T-helper 2 cell treated with Interferon-gamma antibody and Interleukin-4, amounts not matched to agents 100 ng/mL and 5 ng/mL, for 36 hours (primary cell): ENCODE measurements at regions not wholly inside any gene's neighbourhood (a gene's known extent, or its start where the extent isn't known, plus 50 kb on each side); places are given as distances from the start of the nearest gene placed in this dataset.

Experiments used
- intact Hi-C: fragments of 100-400 bp; cut with micrococcal nuclease; formaldehyde crosslinking; loops from one replicate; pipeline ENCODE4 v1.15.1; 2023

- intact Hi-C loops = no loop called here
Measured at GRCh38 chr17:63332286-63332685, 113.8 kb downstream of the CYB561 start.

- intact Hi-C loops = no loop called here
Measured at GRCh38 chr17:63333869-63334268, 112.2 kb downstream of the CYB561 start.

- intact Hi-C loops = no loop called here
Measured at GRCh38 chr17:63335831-63336230, 110.3 kb downstream of the CYB561 start.

- intact Hi-C loops = no loop called here
Measured at GRCh38 chr17:63337579-63337978, 108.5 kb downstream of the CYB561 start.

GRCh38 chr17:63338272-63338671, 107.8 kb downstream of the CYB561 start:
- intact Hi-C loops = no loop called here

GRCh38 chr17:63341276-63341675, 104.8 kb downstream of the CYB561 start:
- intact Hi-C loops = no loop called here

- intact Hi-C loops = no loop called here
Measured at GRCh38 chr17:63344383-63344782, 101.7 kb downstream of the CYB561 start.

- intact Hi-C loops = no loop called here
Measured at GRCh38 chr17:63345611-63346010, 100.5 kb downstream of the CYB561 start.

- intact Hi-C loops = no loop called here
Measured at GRCh38 chr17:63347475-63347874, 98.6 kb downstream of the CYB561 start.

- intact Hi-C loops = no loop called here
Measured at GRCh38 chr17:63349478-63350000, 96.6 kb downstream of the CYB561 start.

GRCh38 chr17:63350364-63350763, 95.7 kb downstream of the CYB561 start:
- intact Hi-C loops = no loop called here

GRCh38 chr17:63354256-63354655, 91.8 kb downstream of the CYB561 start:
- intact Hi-C loops = no loop called here

GRCh38 chr17:63356337-63356757, 89.8 kb downstream of the CYB561 start:
- intact Hi-C loops = no loop called here

- intact Hi-C loops = no loop called here
Measured at GRCh38 chr17:63358111-63358839, 87.8 kb downstream of the CYB561 start.

GRCh38 chr17:63358956-63359355, 87.2 kb downstream of the CYB561 start:
- intact Hi-C loops = no loop called here

- intact Hi-C loops = no loop called here
Measured at GRCh38 chr17:63361182-63361581, 84.9 kb downstream of the CYB561 start.

GRCh38 chr17:63362115-63362514, 84.0 kb downstream of the CYB561 start:
- intact Hi-C loops = no loop called here

- intact Hi-C loops = no loop called here
Measured at GRCh38 chr17:63364387-63364786, 81.7 kb downstream of the CYB561 start.

GRCh38 chr17:63364944-63365343, 81.2 kb downstream of the CYB561 start:
- intact Hi-C loops = no loop called here

- intact Hi-C loops = no loop called here
Measured at GRCh38 chr17:63365366-63366240, 80.5 kb downstream of the CYB561 start.

GRCh38 chr17:63366241-63366566, 79.9 kb downstream of the CYB561 start:
- intact Hi-C loops = no loop called here

GRCh38 chr17:63369233-63369632, 76.9 kb downstream of the CYB561 start:
- intact Hi-C loops = no loop called here
